A673 (cell line): ENCODE measurements at regions not wholly inside any gene's neighbourhood (a gene's known extent, or its start where the extent isn't known, plus 50 kb on each side); places are given as distances from the start of the nearest gene placed in this dataset.

ENCODE experiments used
- BruUV-seq: library from RNA; stranded (reverse); fragments of 400-500 nt; replicated peaks from 2 replicates; lab custom pipeline; 2021; lab: Mats Ljungman, UMichigan
- CTCF ChIA-PET: fragments of 300-600 bp; sonication (Branson Sonifier 250); formaldehyde crosslinking; loops from one replicate; lab custom pipeline; 2022; ENCODE audit warnings: antibody characterized with exemption; lab: Charles Lee
- POLR2A ChIA-PET: fragments of 300-600 bp; sonication (Branson Sonifier 250); formaldehyde crosslinking; loops from one replicate; lab custom pipeline; 2022; ENCODE audit warnings: antibody characterized with exemption; ENCODE audit not compliant: low non-redundant PET; lab: Charles Lee
- DNase-seq: peaks from one replicate; pipeline ENCODE4 v3.0.0-alpha.2; 2015; ENCODE audit warnings: low spot score
- H3K27ac ChIP-seq: fragments of 200-600 bp; sonication (generic); 2 replicates; pipeline ENCODE4 v1.5.1; 2016; ENCODE audit warnings: mixed run types, low read depth, mild to moderate bottlenecking, mixed read lengths, antibody characterized with exemption, low read length; ENCODE audit not compliant: poor library complexity, severe bottlenecking
- H3K27me3 ChIP-seq: fragments of 200-600 bp; sonication (generic); replicated peaks from 2 replicates; pipeline ENCODE4 v1.6.1; 2017; ENCODE audit warnings: mixed run types, low read depth, mild to moderate bottlenecking, mixed read lengths, antibody characterized with exemption, low read length; ENCODE audit not compliant: insufficient read depth, poor library complexity
- H3K36me3 ChIP-seq: fragments of 200-600 bp; sonication (generic); 2 replicates; pipeline ENCODE4 v1.6.1; 2016; ENCODE audit warnings: mixed run types, mild to moderate bottlenecking, mixed read lengths, antibody characterized with exemption, low read length; ENCODE audit not compliant: insufficient read depth, poor library complexity, severe bottlenecking
- H3K4me1 ChIP-seq: fragments of 200-600 bp; sonication (generic); 2 replicates; pipeline ENCODE4 v1.6.1; 2017; ENCODE audit warnings: mixed run types, mild to moderate bottlenecking, mixed read lengths, antibody characterized with exemption, low read length; ENCODE audit not compliant: insufficient read depth, poor library complexity, severe bottlenecking
- H3K4me3 ChIP-seq: fragments of 200-600 bp; sonication (generic); 2 replicates; pipeline ENCODE4 v1.5.1; 2016; ENCODE audit warnings: low read depth, mixed run types, mild to moderate bottlenecking, mixed read lengths, low read length; ENCODE audit not compliant: poor library complexity, severe bottlenecking
- H3K9me3 ChIP-seq: fragments of 200-600 bp; sonication (generic); 2 replicates; pipeline ENCODE4 v1.6.1; 2016; ENCODE audit warnings: mixed run types, low read depth, mild to moderate bottlenecking, mixed read lengths, antibody characterized with exemption, low read length; ENCODE audit not compliant: poor library complexity, severe bottlenecking
- CTCF ChIP-seq: fragments of 300-800, 200-600 bp; sonication (generic); conservative IDR thresholded peaks from 2 replicates; pipeline ENCODE4 v1.5.1; 2017; ENCODE audit warnings: low read depth, mild to moderate bottlenecking, antibody characterized with exemption, low read length, moderate library complexity, mixed read lengths
- EZH2 ChIP-seq: fragments of 200-600 bp; sonication (generic); IDR thresholded peaks from 2 replicates; pipeline ENCODE4 v1.6.1; 2017; ENCODE audit warnings: borderline replicate concordance, low read depth, mild to moderate bottlenecking, mixed read lengths, antibody characterized with exemption, low read length; ENCODE audit not compliant: poor library complexity, severe bottlenecking
- intact Hi-C: fragments of 100-400 bp; cut with micrococcal nuclease; formaldehyde crosslinking; loops from one replicate; pipeline ENCODE4 v1.10.0; 2022; ENCODE audit not compliant: unreplicated experiment

- no TSS peak for BruUV-seq
- intact Hi-C loops = no loop called here
- ChIA-PET CTCF (no interaction called here), POLR2A (no interaction called here)
- DNase-seq = no peak
- no peaks in the 10 kb centered on the region for H3K27me3 ChIP-seq
- H3K9me3 ChIP-seq = peaks cover 23% of the 10 kb centered on the region
- no peak overlapping the region for H3K4me3 ChIP-seq
- H3K4me1 ChIP-seq = no peaks in the 10 kb centered on the region
- no peaks in the 10 kb centered on the region for H3K36me3 ChIP-seq
- no peak overlapping the region for H3K27ac ChIP-seq
- no peak for TF ChIP-seq EZH2
These were observed 438.9 kb upstream of the SEL1L start for GRCh38 chr14:81972601-81973000.

- DNase-seq = no peak
- Histone ChIP-seq H3K9me3 (peaks cover 5% of the 10 kb centered on the region), H3K4me1 (no peaks in the 10 kb centered on the region), H3K4me3 (no peak overlapping the region), H3K27ac (no peak overlapping the region), H3K36me3 (no peaks in the 10 kb centered on the region), H3K27me3 (no peaks in the 10 kb centered on the region)
- intact Hi-C loops = no loop called here
- BruUV-seq = no TSS peak
- TF ChIP-seq EZH2 (no peak), CTCF (no peak)
- CTCF ChIA-PET = no interaction called here
- POLR2A ChIA-PET = no interaction called here
These were observed 440.9 kb upstream of the SEL1L start for GRCh38 chr14:81974543-81974942.

- CTCF ChIA-PET = no interaction called here
These were observed 447.1 kb upstream of the SEL1L start for GRCh38 chr14:81980601-81981306.

More at GRCh38 chr14:81980601-81981306, 447.1 kb upstream of the SEL1L start:
- TF ChIP-seq EZH2 (no peak), CTCF (no peak)
- intact Hi-C loops = no loop called here
- BruUV-seq = no TSS peak
- POLR2A ChIA-PET = no interaction called here
- Histone ChIP-seq H3K27me3 (no peaks in the 10 kb centered on the region), H3K9me3 (no peaks in the 10 kb centered on the region), H3K4me1 (peaks cover 7% of the 10 kb centered on the region), H3K36me3 (no peaks in the 10 kb centered on the region), H3K27ac (no peak overlapping the region), H3K4me3 (no peak overlapping the region)
- no peak for DNase-seq
